Kidney epithelial cell (primary cell): ENCODE measurements at regions not wholly inside any gene's neighbourhood (a gene's known extent, or its start where the extent isn't known, plus 50 kb on each side); places are given as distances from the start of the nearest gene placed in this dataset.

ENCODE experiments used
- DNase-seq: peaks from one replicate; pipeline ENCODE4 v3.0.0-alpha.2; 2010; ENCODE audit warnings: low read depth
- H3K27me3 ChIP-seq: 2 replicates; pipeline ENCODE4 v1.6.0; 2011; ENCODE audit warnings: low read length; ENCODE audit not compliant: control insufficient read depth, insufficient read depth
- H3K36me3 ChIP-seq: 2 replicates; pipeline ENCODE4 v1.5.1; 2011; ENCODE audit warnings: low read length; ENCODE audit not compliant: control insufficient read depth, insufficient read depth
- H3K4me3 ChIP-seq: 2 replicates; pipeline ENCODE4 v1.5.1; 2011; ENCODE audit warnings: low read depth, mild to moderate bottlenecking, control low read depth, low read length
- CTCF ChIP-seq: IDR thresholded peaks from 2 replicates; pipeline ENCODE4 v1.5.1; 2011; ENCODE audit warnings: mild to moderate bottlenecking, moderate library complexity, low read length, control low read depth, inconsistent platforms; ENCODE audit not compliant: insufficient read depth, poor library complexity, severe bottlenecking

DNA sequence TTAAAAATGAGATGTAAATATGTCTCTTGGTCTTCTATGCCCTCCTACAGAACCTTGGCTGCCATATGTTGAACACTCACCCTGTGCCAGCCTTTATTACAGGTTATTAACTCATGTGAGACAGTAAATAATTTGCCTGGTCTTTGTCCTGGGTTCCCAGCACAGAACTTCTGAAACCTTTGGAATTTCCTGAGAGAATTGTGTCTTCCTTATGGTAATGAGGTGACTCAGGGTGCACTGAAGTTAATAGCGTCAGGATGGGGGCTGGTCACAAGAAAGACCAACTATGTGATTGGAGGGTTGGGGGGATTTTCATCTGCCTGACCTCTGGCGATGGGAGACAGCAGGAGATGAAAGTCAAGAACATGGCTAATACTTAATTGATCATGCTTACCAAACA is 289.8 kb upstream of the STS start:
- Histone ChIP-seq H3K36me3 (no peaks in the 10 kb centered on the region), H3K4me3 (no peak overlapping the region), H3K27me3 (no peaks in the 10 kb centered on the region)
- TF ChIP-seq CTCF, result no peak
- no peak for DNase-seq

DNA sequence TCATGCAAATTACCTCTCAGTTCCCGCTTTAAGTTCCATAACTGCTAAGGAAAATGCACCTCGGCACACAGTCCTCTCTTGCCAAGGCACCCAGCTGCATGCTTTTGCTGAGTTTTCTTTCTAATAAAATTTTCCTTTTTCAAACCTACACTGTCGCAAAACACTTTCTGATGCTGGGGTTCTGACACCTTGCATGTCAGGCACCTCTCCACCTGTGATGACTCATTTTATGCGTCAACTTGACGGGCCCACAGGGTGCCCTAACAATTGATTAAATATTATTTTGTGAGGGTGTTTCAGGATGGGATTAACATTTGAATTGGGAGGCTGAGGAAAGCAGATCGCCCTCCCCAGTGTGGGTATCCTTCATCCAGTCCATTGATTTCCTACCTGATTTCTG is 291.0 kb upstream of the STS start:
- no peak for TF ChIP-seq CTCF
- no peaks in the 10 kb centered on the region for H3K27me3 ChIP-seq
- no peaks in the 10 kb centered on the region for H3K36me3 ChIP-seq

DNA sequence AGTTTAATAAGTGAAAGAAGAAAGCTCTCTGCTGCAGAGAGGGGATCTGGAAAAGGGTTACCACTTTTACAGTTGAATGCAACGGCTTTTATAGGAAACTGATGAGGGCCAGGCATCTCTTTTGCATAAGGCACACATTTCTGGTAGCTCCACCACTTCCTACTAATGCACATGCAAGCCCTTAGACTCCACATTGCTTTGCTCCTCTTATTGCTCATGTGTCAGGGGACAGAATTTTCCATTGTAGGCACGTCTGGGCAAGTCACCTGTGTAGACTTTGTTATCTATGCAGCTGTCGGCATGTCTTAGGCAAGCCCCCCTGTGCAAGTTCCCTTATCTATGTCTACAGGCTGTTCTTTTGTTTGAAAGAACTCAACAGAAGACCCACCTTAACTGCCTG is 294.6 kb upstream of the STS start:
- DNase-seq, result no peak
- Histone ChIP-seq H3K4me3 (no peak overlapping the region), H3K27me3 (no peaks in the 10 kb centered on the region), H3K36me3 (no peaks in the 10 kb centered on the region)
- TF ChIP-seq CTCF, result no peak

More for the DNA sequence above, 291.0 kb upstream of the STS start:
- no peak for DNase-seq
- no peak overlapping the region for H3K4me3 ChIP-seq

GRCh38 chrX:6852121-6852520 is 295.4 kb upstream of the STS start:
- H3K36me3 ChIP-seq, result no peaks in the 10 kb centered on the region
- H3K4me3 ChIP-seq, result no peak overlapping the region
- no peak for DNase-seq
- H3K27me3 ChIP-seq, result no peaks in the 10 kb centered on the region
- no peak for TF ChIP-seq CTCF

GRCh38 chrX:6851140-6851539 is 296.4 kb upstream of the STS start:
- Histone ChIP-seq H3K36me3 (no peaks in the 10 kb centered on the region), H3K27me3 (no peaks in the 10 kb centered on the region), H3K4me3 (no peak overlapping the region)
- no peak for TF ChIP-seq CTCF
- no peak for DNase-seq

- DNase-seq, result no peak
Observed at GRCh38 chrX:6849716-6850414, 297.6 kb upstream of the STS start.

More at GRCh38 chrX:6849716-6850414, 297.6 kb upstream of the STS start:
- Histone ChIP-seq H3K4me3 (no peak overlapping the region), H3K36me3 (no peaks in the 10 kb centered on the region), H3K27me3 (no peaks in the 10 kb centered on the region)
- TF ChIP-seq CTCF, result no peak
